Smooth muscle cell (in vitro differentiated cells): ENCODE measurements at regions not wholly inside any gene's neighbourhood (a gene's known extent, or its start where the extent isn't known, plus 50 kb on each side); places are given as distances from the start of the nearest gene placed in this dataset.

Source experiments
- DNase-seq: peaks from one replicate; lab custom pipeline; 2025; ENCODE audit not compliant: unreplicated experiment; lab: John Stamatoyannopoulos, UW
- H2AFZ ChIP-seq: fragments of 200-600 bp; sonication (generic); 2 replicates; pipeline ENCODE4 v1.6.0; 2016; ENCODE audit warnings: antibody characterized with exemption, low read depth, mild to moderate bottlenecking
- H3F3A ChIP-seq: fragments of 200-600 bp; sonication (generic); 2 replicates; pipeline ENCODE4 v1.6.0; 2017; ENCODE audit warnings: antibody characterized with exemption, low read depth
- H3K27ac ChIP-seq: fragments of 200-600 bp; sonication (generic); 2 replicates; pipeline ENCODE4 v1.5.1; 2016; ENCODE audit warnings: low read depth, mild to moderate bottlenecking
- H3K27me3 ChIP-seq: fragments of 200-600 bp; sonication (generic); 2 replicates; pipeline ENCODE4 v1.6.1; 2016; ENCODE audit warnings: low read depth, mild to moderate bottlenecking
- H3K36me3 ChIP-seq: fragments of 200-600 bp; sonication (generic); 2 replicates; pipeline ENCODE4 v1.5.1; 2016; ENCODE audit warnings: low read depth
- H3K4me1 ChIP-seq: fragments of 200-600 bp; sonication (generic); 2 replicates; pipeline ENCODE4 v1.5.1; 2016; ENCODE audit warnings: low read depth
- H3K4me2 ChIP-seq: fragments of 200-600 bp; sonication (generic); 2 replicates; pipeline ENCODE4 v1.6.0; 2016; ENCODE audit warnings: mild to moderate bottlenecking
- H3K4me3 ChIP-seq: fragments of 200-600 bp; sonication (generic); 2 replicates; pipeline ENCODE4 v1.5.1; 2016; ENCODE audit warnings: mild to moderate bottlenecking
- H3K79me2 ChIP-seq: fragments of 200-600 bp; sonication (generic); 2 replicates; pipeline ENCODE4 v1.6.0; 2016; ENCODE audit warnings: low read depth, mild to moderate bottlenecking
- H3K9ac ChIP-seq: fragments of 200-600 bp; sonication (generic); 2 replicates; pipeline ENCODE4 v1.6.0; 2016; ENCODE audit warnings: low read depth
- H3K9me3 ChIP-seq: fragments of 200-600 bp; sonication (generic); replicated peaks from 2 replicates; pipeline ENCODE4 v1.5.1; 2016; ENCODE audit warnings: low read depth
- H4K20me1 ChIP-seq: fragments of 200-600 bp; sonication (generic); 2 replicates; pipeline ENCODE4 v1.6.0; 2016; ENCODE audit warnings: low read depth
- CTCF ChIP-seq: fragments of 200-600 bp; sonication (generic); IDR thresholded peaks from 2 replicates; pipeline ENCODE4 v1.5.1; 2017; ENCODE audit warnings: borderline replicate concordance, mild to moderate bottlenecking, antibody characterized with exemption; ENCODE audit not compliant: insufficient read depth, poor library complexity, severe bottlenecking
- WGBS: methylation state at CpG from one replicate; pipeline ENCODE4 v1.1.7; 2016; ENCODE audit warnings: low lambda C conversion rate; 5-methylcytosine and 5-hydroxymethylcytosine counted together

GRCh38 chr15:94912760-94913159 is 681.4 kb downstream of the MCTP2 start:
- Histone ChIP-seq H3K4me3 (no peak overlapping the region), H3K4me1 (peaks cover 3% of the 10 kb centered on the region), H3K36me3 (no peaks in the 10 kb centered on the region), H2AFZ (no peak overlapping the region), H4K20me1 (no peaks in the 10 kb centered on the region), H3K27ac (no peak overlapping the region), H3K9ac (no peak overlapping the region), H3K9me3 (no peaks in the 10 kb centered on the region), H3K4me2 (no peak overlapping the region), H3K79me2 (no peaks in the 10 kb centered on the region), H3F3A (no peaks in the 10 kb centered on the region), H3K27me3 (no peaks in the 10 kb centered on the region)
- no peak for TF ChIP-seq CTCF
- DNase-seq: no peak
- WGBS: 55% methylated on average over 3 of the region's 3 CpGs

DNA sequence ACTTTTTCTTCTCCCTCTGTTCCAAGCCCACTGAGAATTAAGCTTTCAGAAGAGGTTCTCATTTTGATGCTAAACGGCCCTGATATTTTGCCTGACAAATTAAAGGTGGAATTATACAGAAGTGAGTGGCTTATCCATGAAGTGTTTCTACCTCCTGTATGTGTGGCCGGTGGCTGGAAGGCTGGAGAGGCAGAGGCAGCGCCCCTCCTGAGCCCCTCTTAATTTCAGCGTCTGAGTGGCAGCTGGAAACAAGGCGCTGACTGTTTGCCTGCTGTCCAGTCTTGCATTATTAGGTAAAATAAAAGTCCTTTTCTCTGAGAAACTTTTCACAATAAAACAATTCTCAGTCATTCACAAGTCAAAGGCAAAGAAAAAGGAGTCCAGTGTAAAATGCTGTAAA is 685.7 kb downstream of the MCTP2 start:
- no peak for TF ChIP-seq CTCF
- Histone ChIP-seq H3K4me1 (peaks cover 3% of the 10 kb centered on the region), H3K27me3 (no peaks in the 10 kb centered on the region), H3K9me3 (no peaks in the 10 kb centered on the region), H3K27ac (no peak overlapping the region), H3K9ac (no peak overlapping the region), H3K4me3 (no peak overlapping the region), H3K36me3 (no peaks in the 10 kb centered on the region), H3F3A (no peaks in the 10 kb centered on the region), H2AFZ (peak overlapping the region; percentile 58), H3K79me2 (no peaks in the 10 kb centered on the region), H3K4me2 (no peak overlapping the region), H4K20me1 (no peaks in the 10 kb centered on the region)
- WGBS: 66% methylated on average over 5 of the region's 5 CpGs
- no peak for DNase-seq

DNA sequence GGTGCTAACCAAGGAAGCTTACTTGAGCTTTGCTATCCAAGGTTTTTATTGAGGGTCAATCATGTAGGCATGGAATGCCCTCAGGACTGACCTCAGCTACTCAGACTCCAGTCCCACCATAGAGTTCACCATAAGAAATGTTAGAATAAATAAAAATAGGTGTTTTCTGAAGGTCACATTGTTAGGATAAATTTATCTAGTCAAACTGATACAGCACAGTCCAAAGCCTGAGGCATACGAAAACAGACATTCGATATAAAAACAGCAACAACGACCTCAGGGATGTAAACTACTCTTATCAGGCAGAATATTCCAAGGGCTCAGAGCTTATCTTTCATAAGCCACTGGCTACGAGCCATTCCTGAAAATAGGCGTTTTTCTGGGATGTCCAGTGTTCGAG is 690.6 kb downstream of the MCTP2 start:
- no peak for DNase-seq

More for the DNA sequence above, 690.6 kb downstream of the MCTP2 start:
- Histone ChIP-seq H3K4me1 (peaks cover 3% of the 10 kb centered on the region), H3K79me2 (no peaks in the 10 kb centered on the region), H3F3A (no peaks in the 10 kb centered on the region), H3K36me3 (no peaks in the 10 kb centered on the region), H2AFZ (no peak overlapping the region), H3K27me3 (no peaks in the 10 kb centered on the region), H4K20me1 (no peaks in the 10 kb centered on the region), H3K4me2 (no peak overlapping the region), H3K4me3 (no peak overlapping the region), H3K27ac (no peak overlapping the region), H3K9ac (no peak overlapping the region), H3K9me3 (no peaks in the 10 kb centered on the region)
- TF ChIP-seq CTCF: no peak
- 57% methylated on average over 6 of the region's 6 CpGs for WGBS
